ENCODE measurements at regions not wholly inside any gene's neighbourhood (a gene's known extent, or its start where the extent isn't known, plus 50 kb on each side); places are given as distances from the start of the nearest gene placed in this dataset.

DNA sequence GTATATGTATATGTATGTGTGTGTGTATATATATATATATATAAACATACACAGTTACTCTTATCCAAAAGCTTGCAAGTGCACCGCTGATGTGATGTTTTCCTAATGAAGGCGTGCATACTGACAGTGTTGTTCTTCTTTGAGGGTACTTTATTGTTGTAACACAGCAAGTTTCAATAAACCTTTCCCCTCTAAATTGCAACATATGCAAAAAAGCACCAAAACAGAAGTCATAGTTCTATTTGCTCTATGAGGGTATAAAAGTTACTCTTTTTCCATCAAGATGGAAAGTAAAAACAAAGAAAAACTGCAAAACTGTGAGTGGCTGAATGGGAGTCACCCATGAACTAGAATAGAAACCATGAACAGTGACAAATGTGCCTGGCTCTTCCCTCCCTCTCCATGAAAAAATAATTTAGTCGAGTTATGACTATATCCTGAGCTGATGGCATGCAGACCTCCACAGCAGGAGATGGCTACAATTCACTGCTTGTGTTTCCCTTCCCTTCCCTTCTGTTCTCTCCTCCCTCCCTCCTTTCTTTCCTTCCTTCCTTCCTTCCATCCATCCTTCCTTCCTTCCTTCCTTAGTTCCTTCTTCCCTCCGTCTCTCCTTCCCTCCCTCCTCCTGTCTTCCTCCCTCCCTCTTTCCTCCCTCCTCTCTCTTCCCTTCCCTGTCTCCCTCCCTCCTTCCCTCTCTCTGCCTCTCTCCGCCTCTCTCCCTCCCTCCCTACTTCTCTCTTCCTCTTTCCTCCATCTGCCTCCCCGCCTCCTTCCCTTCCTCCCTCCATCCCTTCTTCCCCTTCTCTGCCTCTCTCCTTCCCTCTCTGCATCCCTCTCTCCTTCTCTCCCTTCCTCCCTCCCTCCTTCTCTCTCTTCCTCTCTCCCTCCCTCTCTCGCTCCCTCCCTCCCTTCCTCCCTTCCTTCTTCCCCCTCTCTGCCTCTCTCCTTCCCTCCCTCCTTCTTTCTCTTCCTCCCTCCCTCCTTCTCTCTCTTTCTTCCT, 220.7 kb upstream of the POU3F1 start:
- no peak for TF ChIP-seq FOXP2 (optimal IDR thresholded peaks at IDR 0.05; ENCODE audit: borderline replicate concordance, extremely low read depth, extremely low read length, insufficient read depth)
- no peak for TF ChIP-seq TAF1 (IDR thresholded peaks at IDR 0.05; ENCODE audit: borderline replicate concordance, insufficient read depth, low read length)
- TF ChIP-seq, protein P1, sequence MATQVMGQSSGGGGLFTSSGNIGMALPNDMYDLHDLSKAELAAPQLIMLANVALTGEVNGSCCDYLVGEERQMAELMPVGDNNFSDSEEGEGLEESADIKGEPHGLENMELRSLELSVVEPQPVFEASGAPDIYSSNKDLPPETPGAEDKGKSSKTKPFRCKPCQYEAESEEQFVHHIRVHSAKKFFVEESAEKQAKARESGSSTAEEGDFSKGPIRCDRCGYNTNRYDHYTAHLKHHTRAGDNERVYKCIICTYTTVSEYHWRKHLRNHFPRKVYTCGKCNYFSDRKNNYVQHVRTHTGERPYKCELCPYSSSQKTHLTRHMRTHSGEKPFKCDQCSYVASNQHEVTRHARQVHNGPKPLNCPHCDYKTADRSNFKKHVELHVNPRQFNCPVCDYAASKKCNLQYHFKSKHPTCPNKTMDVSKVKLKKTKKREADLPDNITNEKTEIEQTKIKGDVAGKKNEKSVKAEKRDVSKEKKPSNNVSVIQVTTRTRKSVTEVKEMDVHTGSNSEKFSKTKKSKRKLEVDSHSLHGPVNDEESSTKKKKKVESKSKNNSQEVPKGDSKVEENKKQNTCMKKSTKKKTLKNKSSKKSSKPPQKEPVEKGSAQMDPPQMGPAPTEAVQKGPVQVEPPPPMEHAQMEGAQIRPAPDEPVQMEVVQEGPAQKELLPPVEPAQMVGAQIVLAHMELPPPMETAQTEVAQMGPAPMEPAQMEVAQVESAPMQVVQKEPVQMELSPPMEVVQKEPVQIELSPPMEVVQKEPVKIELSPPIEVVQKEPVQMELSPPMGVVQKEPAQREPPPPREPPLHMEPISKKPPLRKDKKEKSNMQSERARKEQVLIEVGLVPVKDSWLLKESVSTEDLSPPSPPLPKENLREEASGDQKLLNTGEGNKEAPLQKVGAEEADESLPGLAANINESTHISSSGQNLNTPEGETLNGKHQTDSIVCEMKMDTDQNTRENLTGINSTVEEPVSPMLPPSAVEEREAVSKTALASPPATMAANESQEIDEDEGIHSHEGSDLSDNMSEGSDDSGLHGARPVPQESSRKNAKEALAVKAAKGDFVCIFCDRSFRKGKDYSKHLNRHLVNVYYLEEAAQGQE (IDR thresholded peaks at IDR 0.05; ENCODE audit: insufficient read depth in 1 of 2, low read depth in 2 of 2, low read length in 2 of 2), result no peak
- TF ChIP-seq SIN3A (IDR thresholded peaks at IDR 0.05; ENCODE audit: borderline replicate concordance, insufficient read depth, low read length), result no peak
- TF ChIP-seq POLR2AphosphoS5 (IDR thresholded peaks at IDR 0.05; ENCODE audit: low read depth, low read length), result no peak

DNA sequence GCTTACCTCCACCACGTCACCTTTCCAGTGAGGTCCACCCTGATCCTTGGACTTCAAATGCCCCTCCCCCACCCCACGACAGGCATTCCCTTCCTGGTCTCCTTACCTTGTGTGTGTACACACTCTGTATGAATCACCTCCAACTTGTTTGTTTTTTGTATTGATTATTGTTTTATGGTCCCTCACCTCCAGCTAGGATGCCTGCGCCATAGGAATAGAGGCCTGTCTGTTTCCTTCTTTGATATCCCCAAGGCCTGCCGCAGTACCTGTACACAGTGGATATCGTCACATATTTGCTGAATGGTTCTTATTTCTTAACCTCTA, 219.6 kb upstream of the POU3F1 start:
- TF ChIP-seq, protein P1 (IDR thresholded peaks at IDR 0.05; ENCODE audit: insufficient read depth in 1 of 2, low read depth in 2 of 2, low read length in 2 of 2), result no peak
- TF ChIP-seq POLR2AphosphoS5 (IDR thresholded peaks at IDR 0.05; ENCODE audit: low read depth, low read length), result no peak
- no peak for TF ChIP-seq FOXP2 (optimal IDR thresholded peaks at IDR 0.05; ENCODE audit: borderline replicate concordance, extremely low read depth, extremely low read length, insufficient read depth)
- TF ChIP-seq SIN3A (IDR thresholded peaks at IDR 0.05; ENCODE audit: borderline replicate concordance, insufficient read depth, low read length), result no peak
- TF ChIP-seq TAF1 (IDR thresholded peaks at IDR 0.05; ENCODE audit: borderline replicate concordance, insufficient read depth, low read length), result no peak

DNA sequence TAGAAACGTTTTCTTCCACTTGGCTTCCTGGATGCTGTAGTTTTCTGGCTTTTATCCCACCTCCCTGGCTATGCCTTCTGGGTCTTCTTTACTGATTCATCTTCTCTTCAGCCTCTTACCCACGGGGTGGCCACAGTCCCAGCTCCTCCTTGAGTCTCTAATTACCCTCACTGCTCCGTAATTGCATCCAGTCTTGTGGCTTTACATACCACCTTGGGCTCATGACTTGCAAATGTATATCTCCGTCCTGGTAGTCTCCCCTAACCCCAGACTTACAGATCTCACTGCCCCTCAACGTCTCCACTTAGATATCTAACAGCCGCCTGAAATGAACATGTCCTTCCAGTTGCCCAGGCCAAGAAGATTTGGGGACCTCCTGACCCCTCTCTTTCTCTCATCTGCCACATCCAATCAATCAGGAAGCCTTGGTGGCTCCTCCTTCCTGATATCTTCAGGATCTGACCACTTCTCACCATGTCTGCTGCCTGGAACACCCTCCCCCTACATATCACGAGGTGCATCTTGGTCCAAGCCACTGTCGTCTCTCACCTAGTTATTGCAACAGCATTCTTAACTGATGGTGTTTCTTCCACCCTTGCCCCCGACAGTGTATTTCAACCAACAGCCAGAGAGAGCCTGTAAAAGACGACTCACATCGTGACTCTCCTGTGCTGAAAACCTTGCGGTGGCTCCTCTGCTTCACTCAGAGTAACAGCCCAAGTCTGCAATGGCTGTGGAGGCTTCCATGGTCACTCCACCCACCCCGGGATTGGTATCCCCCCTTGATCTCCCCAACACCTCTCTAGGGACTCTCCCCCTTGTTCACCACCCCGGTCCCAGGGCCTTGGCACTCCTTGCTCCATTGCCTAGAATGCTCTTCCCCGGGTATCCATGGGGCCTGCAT, 219.0 kb upstream of the POU3F1 start:
- no peak for TF ChIP-seq FOXP2 (optimal IDR thresholded peaks at IDR 0.05; ENCODE audit: borderline replicate concordance, extremely low read depth, extremely low read length, insufficient read depth)
- TF ChIP-seq TAF1 (IDR thresholded peaks at IDR 0.05; ENCODE audit: borderline replicate concordance, insufficient read depth, low read length), result no peak
- no peak for TF ChIP-seq SIN3A (IDR thresholded peaks at IDR 0.05; ENCODE audit: borderline replicate concordance, insufficient read depth, low read length)
- TF ChIP-seq, protein P1 (IDR thresholded peaks at IDR 0.05; ENCODE audit: insufficient read depth in 1 of 2, low read depth in 2 of 2, low read length in 2 of 2), result no peak
- no peak for TF ChIP-seq POLR2AphosphoS5 (IDR thresholded peaks at IDR 0.05; ENCODE audit: low read depth, low read length)

- TF ChIP-seq FOXP2 (optimal IDR thresholded peaks at IDR 0.05; ENCODE audit: borderline replicate concordance, extremely low read depth, extremely low read length, insufficient read depth), result no peak
- TF ChIP-seq SIN3A (IDR thresholded peaks at IDR 0.05; ENCODE audit: borderline replicate concordance, insufficient read depth, low read length), result no peak
- TF ChIP-seq, protein P1 (IDR thresholded peaks at IDR 0.05; ENCODE audit: insufficient read depth in 1 of 2, low read depth in 2 of 2, low read length in 2 of 2), result no peak
Observed at GRCh38 chr1:38263438-38263837, 216.8 kb upstream of the POU3F1 start.

All from PFSK-1 (cell line).